ENCODE measurements at regions not wholly inside any gene's neighbourhood (a gene's known extent, or its start where the extent isn't known, plus 50 kb on each side); places are given as distances from the start of the nearest gene placed in this dataset.

- TF ChIP-seq CTCF (IDR thresholded peaks at IDR 0.05): no peak
- TF ChIP-seq POLR2A (IDR thresholded peaks at IDR 0.05): no peak
Observed at GRCh38 chr12:107264667-107265066, 171.3 kb upstream of the CRY1 start.

Data from esophagus squamous epithelium (tissue), 4 donors.